Panc1 (cell line): ENCODE measurements at regions not wholly inside any gene's neighbourhood (a gene's known extent, or its start where the extent isn't known, plus 50 kb on each side); places are given as distances from the start of the nearest gene placed in this dataset.

Source experiments
- ATAC-seq: fragments of 200-7000 bp; cut with Tn5 transposase; 2 replicates; pipeline ENCODE4 v1.9.1; 2020; ENCODE audit warnings: mild to moderate bottlenecking, moderate library complexity
- BruUV-seq: library from RNA; stranded (reverse); fragments of 400-500 nt; replicated peaks from 2 replicates; lab custom pipeline; 2021; lab: Mats Ljungman, UMichigan
- CTCF ChIA-PET: fragments of 300-600 bp; sonication (Branson Sonifier 250); formaldehyde crosslinking; loops from one replicate; lab custom pipeline; 2022; ENCODE audit warnings: antibody characterized with exemption; lab: Charles Lee
- POLR2A ChIA-PET: fragments of 300-600 bp; sonication (Branson Sonifier 250); formaldehyde crosslinking; loops from one replicate; lab custom pipeline; 2022; ENCODE audit warnings: antibody characterized with exemption; lab: Charles Lee
- DNase-seq: peaks from one replicate; pipeline ENCODE4 v3.0.0-alpha.2; 2010; ENCODE audit warnings: low read depth, low spot score
- H3K27ac ChIP-seq: 2 replicates; pipeline ENCODE4 v1.5.1; 2011; ENCODE audit warnings: mild to moderate bottlenecking, low read length, inconsistent platforms
- H3K27me3 ChIP-seq: fragments of 200-500 bp; sonication (Bioruptor generic); 2 replicates; pipeline ENCODE4 v1.6.0; 2014; ENCODE audit warnings: low read length, inconsistent platforms; ENCODE audit not compliant: control insufficient read depth, insufficient read depth
- H3K36me3 ChIP-seq: fragments of 200-500 bp; sonication (Bioruptor generic); 2 replicates; pipeline ENCODE4 v1.5.1; 2014; ENCODE audit warnings: inconsistent platforms, mild to moderate bottlenecking, low read length, moderate library complexity; ENCODE audit not compliant: control insufficient read depth, insufficient read depth
- H3K4me1 ChIP-seq: 2 replicates; pipeline ENCODE4 v1.5.1; 2011; ENCODE audit warnings: inconsistent platforms, mild to moderate bottlenecking, low read length, moderate library complexity; ENCODE audit not compliant: control insufficient read depth, insufficient read depth
- H3K4me3 ChIP-seq, 2 experiments: 2 replicates each; pipeline ENCODE4 v1.5.1; 2011 to 2012; ENCODE audit warnings: low read depth in 2 of 2, low read length in 2 of 2, mild to moderate bottlenecking in 2 of 2, inconsistent platforms in 1 of 2, moderate library complexity in 1 of 2
- H3K9me3 ChIP-seq: fragments of 200-500 bp; sonication (Bioruptor generic); 2 replicates; pipeline ENCODE4 v1.5.1; 2014; ENCODE audit warnings: low read depth, mild to moderate bottlenecking, inconsistent platforms, low read length, moderate library complexity; ENCODE audit not compliant: control insufficient read depth, insufficient read depth
- CTCF ChIP-seq: fragments of 450-650 bp; IDR thresholded peaks from 2 replicates; pipeline ENCODE4 v1.5.1; 2017; ENCODE audit warnings: mild to moderate bottlenecking
- POLR2AphosphoS5 ChIP-seq: IDR thresholded peaks from 2 replicates; pipeline ENCODE4 v1.6.1; 2012; ENCODE audit warnings: mild to moderate bottlenecking, low read depth, low read length, moderate library complexity
- SIN3A ChIP-seq: IDR thresholded peaks from 2 replicates; pipeline ENCODE4 v1.6.1; 2012; ENCODE audit warnings: low read depth, mild to moderate bottlenecking, low read length, moderate library complexity, borderline replicate concordance; ENCODE audit not compliant: insufficient read depth
- TCF7L2 ChIP-seq: IDR thresholded peaks from 2 replicates; pipeline ENCODE4 v1.6.1; 2011; ENCODE audit warnings: mild to moderate bottlenecking, low read depth, low read length, inconsistent platforms
- in situ Hi-C: cut with HindIII; loops from 2 replicates; pipeline ENCODE4 v1.10.0; 2016; ENCODE audit warnings: low sequenced_read_pairs, low pct_unique_long_range_greater_than_20kb
- intact Hi-C: fragments of 100-400 bp; cut with micrococcal nuclease; formaldehyde crosslinking; loops from one replicate; pipeline ENCODE4 v1.10.0; 2022; ENCODE audit not compliant: unreplicated experiment
- TF ChIP-seq, protein P1 (sequence below), 2 experiments: IDR thresholded peaks; 2 replicates each; pipeline ENCODE4 v1.6.1; 2011 to 2012; ENCODE audit warnings: low read depth in 2 of 2, control low read depth in 1 of 2, low read length in 1 of 2, mild to moderate bottlenecking in 1 of 2, moderate library complexity in 1 of 2; ENCODE audit not compliant: insufficient read depth in 1 of 2

DNA sequence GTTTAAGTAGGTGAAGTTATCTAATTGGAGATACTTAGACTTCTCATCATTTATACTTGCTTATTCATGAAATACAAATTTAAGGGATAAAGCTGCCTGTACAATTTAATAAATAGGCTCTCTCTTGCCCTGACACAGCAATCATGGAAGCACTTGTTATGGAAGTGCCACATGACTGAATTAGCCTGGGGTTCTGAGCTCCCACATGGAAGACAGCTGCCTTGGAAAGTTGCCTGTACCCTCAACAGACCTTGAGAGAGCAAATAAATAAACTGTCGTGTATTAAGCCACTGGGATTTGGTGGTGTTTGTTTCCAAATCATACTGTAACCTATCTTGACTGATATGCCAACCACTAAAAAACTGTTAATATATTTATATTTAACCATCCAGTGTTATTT is 87.0 kb upstream of the RSPO3 start:
- H3K9me3 ChIP-seq: no peaks in the 10 kb centered on the region
- no peak overlapping the region for H3K27ac ChIP-seq
- BruUV-seq: no TSS peak
- ATAC-seq (no peak), DNase-seq (no peak)
- in situ Hi-C loops: no loop called here
- no peaks in the 10 kb centered on the region for H3K4me1 ChIP-seq
- POLR2A ChIA-PET: no interaction called here
- CTCF ChIA-PET: no interaction called here
- no peaks in the 10 kb centered on the region for H3K27me3 ChIP-seq
- no peak overlapping the region for H3K4me3 ChIP-seq
- intact Hi-C loops: no loop called here
- H3K36me3 ChIP-seq: no peaks in the 10 kb centered on the region
- TF ChIP-seq TCF7L2: no peak
- TF ChIP-seq POLR2AphosphoS5: no peak
- TF ChIP-seq SIN3A: no peak
- TF ChIP-seq CTCF: no peak
- TF ChIP-seq, protein P1, sequence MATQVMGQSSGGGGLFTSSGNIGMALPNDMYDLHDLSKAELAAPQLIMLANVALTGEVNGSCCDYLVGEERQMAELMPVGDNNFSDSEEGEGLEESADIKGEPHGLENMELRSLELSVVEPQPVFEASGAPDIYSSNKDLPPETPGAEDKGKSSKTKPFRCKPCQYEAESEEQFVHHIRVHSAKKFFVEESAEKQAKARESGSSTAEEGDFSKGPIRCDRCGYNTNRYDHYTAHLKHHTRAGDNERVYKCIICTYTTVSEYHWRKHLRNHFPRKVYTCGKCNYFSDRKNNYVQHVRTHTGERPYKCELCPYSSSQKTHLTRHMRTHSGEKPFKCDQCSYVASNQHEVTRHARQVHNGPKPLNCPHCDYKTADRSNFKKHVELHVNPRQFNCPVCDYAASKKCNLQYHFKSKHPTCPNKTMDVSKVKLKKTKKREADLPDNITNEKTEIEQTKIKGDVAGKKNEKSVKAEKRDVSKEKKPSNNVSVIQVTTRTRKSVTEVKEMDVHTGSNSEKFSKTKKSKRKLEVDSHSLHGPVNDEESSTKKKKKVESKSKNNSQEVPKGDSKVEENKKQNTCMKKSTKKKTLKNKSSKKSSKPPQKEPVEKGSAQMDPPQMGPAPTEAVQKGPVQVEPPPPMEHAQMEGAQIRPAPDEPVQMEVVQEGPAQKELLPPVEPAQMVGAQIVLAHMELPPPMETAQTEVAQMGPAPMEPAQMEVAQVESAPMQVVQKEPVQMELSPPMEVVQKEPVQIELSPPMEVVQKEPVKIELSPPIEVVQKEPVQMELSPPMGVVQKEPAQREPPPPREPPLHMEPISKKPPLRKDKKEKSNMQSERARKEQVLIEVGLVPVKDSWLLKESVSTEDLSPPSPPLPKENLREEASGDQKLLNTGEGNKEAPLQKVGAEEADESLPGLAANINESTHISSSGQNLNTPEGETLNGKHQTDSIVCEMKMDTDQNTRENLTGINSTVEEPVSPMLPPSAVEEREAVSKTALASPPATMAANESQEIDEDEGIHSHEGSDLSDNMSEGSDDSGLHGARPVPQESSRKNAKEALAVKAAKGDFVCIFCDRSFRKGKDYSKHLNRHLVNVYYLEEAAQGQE (IDR thresholded peaks at IDR 0.05; ENCODE audit: insufficient read depth in 1 of 2, low read depth in 2 of 2, low read length in 1 of 2): no peak

DNA sequence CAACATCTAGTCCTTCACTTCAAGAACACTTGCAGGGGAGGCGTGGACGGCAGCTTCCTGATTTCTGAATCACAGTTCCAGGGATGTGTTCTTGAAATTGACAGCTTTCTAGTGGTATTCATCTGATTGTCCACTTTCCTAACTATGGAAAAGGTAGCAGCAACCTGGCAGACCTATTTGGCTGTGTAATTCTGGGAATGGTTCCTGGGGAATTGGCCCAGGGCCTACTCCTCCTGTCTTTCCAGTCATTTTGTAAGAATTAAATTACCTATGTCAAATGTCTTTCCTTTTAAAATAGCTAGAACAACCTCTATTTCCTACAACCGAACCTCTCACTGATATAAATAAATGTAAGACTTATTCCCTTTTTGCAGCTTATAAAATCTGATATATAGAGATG is 85.5 kb upstream of the RSPO3 start:
- ChIA-PET POLR2A (no interaction called here), CTCF (no interaction called here)
- Histone ChIP-seq H3K27me3 (no peaks in the 10 kb centered on the region), H3K9me3 (no peaks in the 10 kb centered on the region), H3K27ac (no peak overlapping the region), H3K36me3 (no peaks in the 10 kb centered on the region), H3K4me3 (no peak overlapping the region), H3K4me1 (no peaks in the 10 kb centered on the region)
- ATAC-seq (no peak), DNase-seq (no peak)
- in situ Hi-C loops (no loop called here), intact Hi-C loops (no loop called here)
- BruUV-seq: no TSS peak
- TF ChIP-seq POLR2AphosphoS5: no peak
- TF ChIP-seq, protein P1 (IDR thresholded peaks at IDR 0.05; ENCODE audit: insufficient read depth in 1 of 2, low read depth in 2 of 2, low read length in 1 of 2): no peak
- no peak for TF ChIP-seq CTCF
- TF ChIP-seq TCF7L2: no peak
- TF ChIP-seq SIN3A: no peak
